ENCODE measurements at regions not wholly inside any gene's neighbourhood (a gene's known extent, or its start where the extent isn't known, plus 50 kb on each side); places are given as distances from the start of the nearest gene placed in this dataset.

DNA sequence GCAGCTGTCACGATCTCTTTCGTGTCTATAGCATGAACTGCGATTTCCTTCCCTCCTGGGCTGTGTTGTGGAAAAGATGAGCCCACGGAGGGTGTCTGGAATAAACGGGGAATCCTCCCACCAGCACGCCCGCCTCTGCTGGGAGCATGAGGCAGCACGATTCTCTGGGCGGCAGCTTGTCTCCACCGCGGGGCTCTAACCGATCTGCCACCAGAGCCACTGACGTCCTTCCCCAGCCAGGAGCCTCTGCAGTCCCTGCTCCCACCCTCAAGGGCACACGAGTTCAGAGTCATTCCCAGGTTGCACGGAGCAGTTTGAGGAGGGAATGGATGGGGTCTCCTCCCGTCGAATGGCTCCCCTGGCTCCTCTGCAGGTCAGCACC is 197.6 kb downstream of the DLL1 start:
- Histone ChIP-seq H3K36me3 (ENCODE audit: control insufficient read depth, low read length) (no peaks in the 10 kb centered on the region), H4K20me1 (ENCODE audit: control insufficient read depth, insufficient read depth, low read depth, low read length) (no peaks in the 10 kb centered on the region), H3K9me2 (replicated peaks; ENCODE audit: control insufficient read depth, low read length) (no peaks in the 10 kb centered on the region), H3K79me2 (ENCODE audit: control insufficient read depth, low read length) (no peaks in the 10 kb centered on the region), H3K4me3 (ENCODE audit: low read length) (no peak overlapping the region), H3F3A (ENCODE audit: control insufficient read depth, insufficient read depth) (peaks cover 4% of the 10 kb centered on the region; the same call in 1 of the 2 replicates), H3K4me2 (ENCODE audit: low read length) (no peak overlapping the region), H3K27ac (ENCODE audit: low read depth, low read length) (no peak overlapping the region), H3K4me1 (ENCODE audit: control insufficient read depth, low read length) (peaks cover 29% of the 10 kb centered on the region), H3K27me3 (ENCODE audit: control insufficient read depth, low read length) (no peaks in the 10 kb centered on the region), H3K9me3 (ENCODE audit: control insufficient read depth, insufficient read depth, low read length) (peaks cover 6% of the 10 kb centered on the region; the same call in 1 of the 2 replicates)
- TF ChIP-seq EZH2phosphoT487 (IDR thresholded peaks at IDR 0.05; ENCODE audit: borderline replicate concordance, low read length) = no peak
- TF ChIP-seq, protein P1, sequence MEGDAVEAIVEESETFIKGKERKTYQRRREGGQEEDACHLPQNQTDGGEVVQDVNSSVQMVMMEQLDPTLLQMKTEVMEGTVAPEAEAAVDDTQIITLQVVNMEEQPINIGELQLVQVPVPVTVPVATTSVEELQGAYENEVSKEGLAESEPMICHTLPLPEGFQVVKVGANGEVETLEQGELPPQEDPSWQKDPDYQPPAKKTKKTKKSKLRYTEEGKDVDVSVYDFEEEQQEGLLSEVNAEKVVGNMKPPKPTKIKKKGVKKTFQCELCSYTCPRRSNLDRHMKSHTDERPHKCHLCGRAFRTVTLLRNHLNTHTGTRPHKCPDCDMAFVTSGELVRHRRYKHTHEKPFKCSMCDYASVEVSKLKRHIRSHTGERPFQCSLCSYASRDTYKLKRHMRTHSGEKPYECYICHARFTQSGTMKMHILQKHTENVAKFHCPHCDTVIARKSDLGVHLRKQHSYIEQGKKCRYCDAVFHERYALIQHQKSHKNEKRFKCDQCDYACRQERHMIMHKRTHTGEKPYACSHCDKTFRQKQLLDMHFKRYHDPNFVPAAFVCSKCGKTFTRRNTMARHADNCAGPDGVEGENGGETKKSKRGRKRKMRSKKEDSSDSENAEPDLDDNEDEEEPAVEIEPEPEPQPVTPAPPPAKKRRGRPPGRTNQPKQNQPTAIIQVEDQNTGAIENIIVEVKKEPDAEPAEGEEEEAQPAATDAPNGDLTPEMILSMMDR (IDR thresholded peaks at IDR 0.05; ENCODE audit: low read depth, low read length, poor library complexity, severe bottlenecking) = no peak

DNA sequence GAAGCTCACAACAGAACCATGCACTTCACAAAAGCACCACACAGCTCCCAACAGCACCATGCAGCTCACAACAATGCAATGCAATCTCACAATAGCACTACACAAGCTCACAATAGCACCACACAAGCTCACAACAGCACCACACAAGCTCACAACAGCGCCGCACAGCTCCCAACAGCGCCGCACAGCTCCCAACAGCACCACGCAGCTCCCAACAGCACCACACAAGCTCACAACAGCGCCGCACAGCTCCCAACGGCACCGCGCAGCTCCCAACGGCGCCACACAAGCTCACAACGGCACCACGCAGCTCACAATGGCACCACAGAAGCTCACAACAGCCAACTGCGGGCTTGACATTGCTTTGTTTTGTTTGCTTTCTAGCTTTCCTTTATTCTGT is 198.1 kb downstream of the DLL1 start:
- no peak overlapping the region for H3K4me2 ChIP-seq (ENCODE audit: low read length)
- H3K36me3 ChIP-seq (ENCODE audit: control insufficient read depth, low read length) = no peaks in the 10 kb centered on the region
- no peak for TF ChIP-seq EZH2phosphoT487 (IDR thresholded peaks at IDR 0.05; ENCODE audit: borderline replicate concordance, low read length)
- TF ChIP-seq, protein P1 (IDR thresholded peaks at IDR 0.05; ENCODE audit: low read depth, low read length, poor library complexity, severe bottlenecking) = no peak
- no peaks in the 10 kb centered on the region for H3K9me2 ChIP-seq (replicated peaks; ENCODE audit: control insufficient read depth, low read length)
- H3K4me3 ChIP-seq (ENCODE audit: low read length) = no peak overlapping the region
- peaks cover 6% of the 10 kb centered on the region; the same call in 1 of the 2 replicates for H3K9me3 ChIP-seq (ENCODE audit: control insufficient read depth, insufficient read depth, low read length)
- peaks cover 33% of the 10 kb centered on the region for H3K4me1 ChIP-seq (ENCODE audit: control insufficient read depth, low read length)
- no peaks in the 10 kb centered on the region for H3K79me2 ChIP-seq (ENCODE audit: control insufficient read depth, low read length)
- no peak overlapping the region for H3K27ac ChIP-seq (ENCODE audit: low read depth, low read length)
- peaks cover 4% of the 10 kb centered on the region; the same call in 1 of the 2 replicates for H3F3A ChIP-seq (ENCODE audit: control insufficient read depth, insufficient read depth)
- H3K27me3 ChIP-seq (ENCODE audit: control insufficient read depth, low read length) = no peaks in the 10 kb centered on the region
- no peaks in the 10 kb centered on the region for H4K20me1 ChIP-seq (ENCODE audit: control insufficient read depth, insufficient read depth, low read depth, low read length)

DNA sequence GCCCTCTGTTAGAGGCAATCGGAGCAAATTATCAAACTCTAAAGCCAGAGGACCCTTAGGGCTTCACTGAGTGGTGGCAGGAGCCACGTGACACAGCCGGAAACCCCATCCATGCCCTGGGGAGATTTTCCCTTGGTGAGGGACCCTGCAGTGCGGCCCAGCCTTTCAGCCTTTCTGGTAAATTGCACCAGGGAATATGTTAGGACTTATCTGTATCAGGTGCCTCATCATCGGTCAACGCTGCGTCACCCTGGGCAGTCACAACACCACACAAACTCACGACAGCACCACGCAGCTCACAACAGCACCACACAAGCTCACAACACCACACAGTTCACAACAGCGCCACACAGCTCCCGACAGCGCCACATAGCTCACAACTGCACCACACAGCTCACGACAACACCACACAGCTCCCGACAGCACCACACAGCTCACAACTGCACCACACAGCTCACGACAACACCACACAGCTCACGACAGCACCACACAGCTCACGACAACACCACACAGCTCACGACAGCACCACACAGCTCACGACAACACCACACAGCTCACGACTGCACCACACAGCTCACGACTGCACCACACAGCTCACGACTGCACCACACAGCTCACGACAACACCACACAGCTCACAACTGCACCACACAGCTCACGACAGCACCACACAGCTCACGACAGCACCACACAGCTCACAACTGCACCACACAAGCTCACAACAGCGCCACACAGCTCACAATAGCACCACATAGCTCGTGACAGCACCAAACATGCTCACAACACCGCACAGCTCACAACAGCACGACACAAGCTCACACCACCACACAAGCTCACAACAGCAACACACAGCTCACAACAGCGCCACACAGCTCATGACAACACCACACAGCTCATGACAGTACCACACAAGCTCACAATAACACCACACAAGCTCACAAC is 199.0 kb downstream of the DLL1 start:
- Histone ChIP-seq H4K20me1 (ENCODE audit: control insufficient read depth, insufficient read depth, low read depth, low read length) (no peaks in the 10 kb centered on the region), H3K27me3 (ENCODE audit: control insufficient read depth, low read length) (no peaks in the 10 kb centered on the region), H3K4me3 (ENCODE audit: low read length) (no peak overlapping the region), H3K36me3 (ENCODE audit: control insufficient read depth, low read length) (no peaks in the 10 kb centered on the region), H3K9me3 (ENCODE audit: control insufficient read depth, insufficient read depth, low read length) (peaks cover 6% of the 10 kb centered on the region; the same call in 1 of the 2 replicates), H3K79me2 (ENCODE audit: control insufficient read depth, low read length) (no peaks in the 10 kb centered on the region), H3K4me2 (ENCODE audit: low read length) (no peak overlapping the region), H3K27ac (ENCODE audit: low read depth, low read length) (no peak overlapping the region), H3K4me1 (ENCODE audit: control insufficient read depth, low read length) (peaks cover 34% of the 10 kb centered on the region), H3F3A (ENCODE audit: control insufficient read depth, insufficient read depth) (peaks cover 4% of the 10 kb centered on the region; the same call in 1 of the 2 replicates), H3K9me2 (replicated peaks; ENCODE audit: control insufficient read depth, low read length) (no peaks in the 10 kb centered on the region)
- TF ChIP-seq EZH2phosphoT487 (IDR thresholded peaks at IDR 0.05; ENCODE audit: borderline replicate concordance, low read length) = no peak
